ENCODE measurements at regions not wholly inside any gene's neighbourhood (a gene's known extent, or its start where the extent isn't known, plus 50 kb on each side); places are given as distances from the start of the nearest gene placed in this dataset.

DNA sequence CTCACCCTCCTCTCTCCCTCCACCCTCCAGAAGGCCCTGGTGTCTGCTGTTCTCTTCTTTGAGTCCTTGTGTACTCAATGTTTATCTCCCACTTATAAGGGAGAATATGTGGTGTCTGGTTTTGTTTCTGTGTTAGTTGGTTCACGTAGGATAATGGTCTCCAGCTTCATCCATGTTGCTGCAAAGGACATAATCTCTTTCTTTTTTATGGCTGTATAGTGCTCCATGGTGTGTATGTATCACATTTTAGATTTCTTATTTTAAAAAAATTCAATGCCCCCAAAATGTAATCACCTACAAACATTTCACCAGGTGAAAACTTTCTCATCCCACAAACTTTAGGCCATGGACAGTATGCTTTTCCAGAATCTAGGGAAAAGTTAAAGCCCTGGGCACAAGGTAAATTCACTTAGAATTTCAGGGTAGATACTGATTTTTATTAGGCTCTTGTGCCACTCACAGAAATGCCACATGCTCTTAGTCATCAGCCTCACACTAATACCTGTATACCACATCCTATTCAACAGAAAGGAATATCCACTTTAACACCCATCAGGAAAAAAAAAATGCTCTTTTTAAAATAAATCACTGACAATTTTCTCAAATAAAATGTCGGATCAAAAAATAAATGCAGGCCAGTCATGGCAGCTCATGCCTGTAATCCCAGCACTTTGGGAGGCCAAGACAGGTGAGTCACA is 104.8 kb upstream of the ENPP6 start:
- TF ChIP-seq, protein P1, sequence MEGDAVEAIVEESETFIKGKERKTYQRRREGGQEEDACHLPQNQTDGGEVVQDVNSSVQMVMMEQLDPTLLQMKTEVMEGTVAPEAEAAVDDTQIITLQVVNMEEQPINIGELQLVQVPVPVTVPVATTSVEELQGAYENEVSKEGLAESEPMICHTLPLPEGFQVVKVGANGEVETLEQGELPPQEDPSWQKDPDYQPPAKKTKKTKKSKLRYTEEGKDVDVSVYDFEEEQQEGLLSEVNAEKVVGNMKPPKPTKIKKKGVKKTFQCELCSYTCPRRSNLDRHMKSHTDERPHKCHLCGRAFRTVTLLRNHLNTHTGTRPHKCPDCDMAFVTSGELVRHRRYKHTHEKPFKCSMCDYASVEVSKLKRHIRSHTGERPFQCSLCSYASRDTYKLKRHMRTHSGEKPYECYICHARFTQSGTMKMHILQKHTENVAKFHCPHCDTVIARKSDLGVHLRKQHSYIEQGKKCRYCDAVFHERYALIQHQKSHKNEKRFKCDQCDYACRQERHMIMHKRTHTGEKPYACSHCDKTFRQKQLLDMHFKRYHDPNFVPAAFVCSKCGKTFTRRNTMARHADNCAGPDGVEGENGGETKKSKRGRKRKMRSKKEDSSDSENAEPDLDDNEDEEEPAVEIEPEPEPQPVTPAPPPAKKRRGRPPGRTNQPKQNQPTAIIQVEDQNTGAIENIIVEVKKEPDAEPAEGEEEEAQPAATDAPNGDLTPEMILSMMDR (IDR thresholded peaks at IDR 0.05): no peak
- no peak for TF ChIP-seq EZH2 (IDR thresholded peaks at IDR 0.05)

Data from neural progenitor cell (in vitro differentiated cells).